GM21529 (cell line): ENCODE measurements at regions not wholly inside any gene's neighbourhood (a gene's known extent, or its start where the extent isn't known, plus 50 kb on each side); places are given as distances from the start of the nearest gene placed in this dataset.

ENCODE experiments used
- ATAC-seq: cut with Tn5 transposase; IDR thresholded peaks from one replicate; pipeline ENCODE4 v1.9.1; 2021; ENCODE audit not compliant: unreplicated experiment

- no peak for ATAC-seq
Observed at GRCh38 chr20:51104960-51105920, 82.3 kb upstream of the KCNG1 start.

- ATAC-seq: no peak
Observed at GRCh38 chr20:51100617-51101016, 77.7 kb upstream of the KCNG1 start.

- ATAC-seq: no peak
Observed at GRCh38 chr20:51098284-51098810, 75.4 kb upstream of the KCNG1 start.

GRCh38 chr20:51097351-51098120 is 74.6 kb upstream of the KCNG1 start:
- no peak for ATAC-seq

- ATAC-seq: no peak
Observed at GRCh38 chr20:51096582-51097267, 73.8 kb upstream of the KCNG1 start.

GRCh38 chr20:51095633-51096521 is 73.0 kb upstream of the KCNG1 start:
- ATAC-seq: no peak

- ATAC-seq: no peak
Observed at GRCh38 chr20:51094221-51094620, 71.3 kb upstream of the KCNG1 start.

- no peak for ATAC-seq
Observed at GRCh38 chr20:51093240-51093763, 70.4 kb upstream of the KCNG1 start.

GRCh38 chr20:51092338-51092737 is 69.4 kb upstream of the KCNG1 start:
- no peak for ATAC-seq

GRCh38 chr20:51091406-51092195 is 68.7 kb upstream of the KCNG1 start:
- no peak for ATAC-seq

GRCh38 chr20:51089840-51090239 is 66.9 kb upstream of the KCNG1 start:
- ATAC-seq: no peak

GRCh38 chr20:51089272-51089781 is 66.4 kb upstream of the KCNG1 start:
- ATAC-seq: no peak

- ATAC-seq: no peak
Observed at GRCh38 chr20:51087266-51087665, 64.4 kb upstream of the KCNG1 start.

GRCh38 chr20:51085769-51086168 is 62.9 kb upstream of the KCNG1 start:
- ATAC-seq: no peak

GRCh38 chr20:51084593-51085377 is 61.9 kb upstream of the KCNG1 start:
- ATAC-seq: no peak

- ATAC-seq: no peak
Observed at GRCh38 chr20:51083447-51083846, 60.5 kb upstream of the KCNG1 start.

GRCh38 chr20:51082988-51083387 is 60.1 kb upstream of the KCNG1 start:
- no peak for ATAC-seq

- no peak for ATAC-seq
Observed at GRCh38 chr20:51080516-51080915, 57.6 kb upstream of the KCNG1 start.
